Endothelial cell of umbilical vein (primary cell): ENCODE measurements at regions not wholly inside any gene's neighbourhood (a gene's known extent, or its start where the extent isn't known, plus 50 kb on each side); places are given as distances from the start of the nearest gene placed in this dataset.

ENCODE experiments used
- CTCF ChIP-seq, 2 donors: IDR thresholded peaks; 1 replicate in 1 of 2; 2 replicates in 1 of 2; pipeline ENCODE4 v1.5.1; 2011; ENCODE audit warnings: low read length in 2 of 2, mild to moderate bottlenecking in 2 of 2, moderate library complexity in 2 of 2, control low read depth in 1 of 2, inconsistent platforms in 1 of 2, low read depth in 1 of 2; ENCODE audit not compliant: insufficient read depth in 1 of 2; ENCODE audit errors: extremely low read depth in 1 of 2
- EZH2 ChIP-seq: IDR thresholded peaks from 2 replicates; pipeline ENCODE4 v1.6.1; 2012; ENCODE audit warnings: borderline replicate concordance, low read depth, mild to moderate bottlenecking, moderate library complexity, low read length, inconsistent platforms; ENCODE audit not compliant: severe bottlenecking
- MYC ChIP-seq: IDR thresholded peaks from one replicate; pipeline ENCODE4 v1.6.1; 2011; ENCODE audit warnings: mild to moderate bottlenecking, low read depth, low read length
- POLR2A ChIP-seq: IDR thresholded peaks from 2 replicates; pipeline ENCODE4 v1.6.1; 2012; ENCODE audit warnings: low read depth, mild to moderate bottlenecking, control low read depth, low read length
- POLR2AphosphoS5 ChIP-seq: IDR thresholded peaks from 2 replicates; pipeline ENCODE4 v1.6.1; 2012; ENCODE audit warnings: low read depth, mild to moderate bottlenecking, control low read depth, low read length, moderate library complexity; ENCODE audit not compliant: insufficient read depth

- TF ChIP-seq POLR2A (no peak), CTCF (IDR thresholded peaks at IDR 0.05; ENCODE audit: extremely low read depth in 1 of 2, insufficient read depth in 1 of 2, low read depth in 1 of 2, low read length in 2 of 2) (no peak), MYC (no peak), POLR2AphosphoS5 (no peak), EZH2 (no peak)
Measured at GRCh38 chr9:26158631-26159150, 480.4 kb upstream of the TUSC1 start.
